ENCODE measurements at regions not wholly inside any gene's neighbourhood (a gene's known extent, or its start where the extent isn't known, plus 50 kb on each side); places are given as distances from the start of the nearest gene placed in this dataset.

DNA sequence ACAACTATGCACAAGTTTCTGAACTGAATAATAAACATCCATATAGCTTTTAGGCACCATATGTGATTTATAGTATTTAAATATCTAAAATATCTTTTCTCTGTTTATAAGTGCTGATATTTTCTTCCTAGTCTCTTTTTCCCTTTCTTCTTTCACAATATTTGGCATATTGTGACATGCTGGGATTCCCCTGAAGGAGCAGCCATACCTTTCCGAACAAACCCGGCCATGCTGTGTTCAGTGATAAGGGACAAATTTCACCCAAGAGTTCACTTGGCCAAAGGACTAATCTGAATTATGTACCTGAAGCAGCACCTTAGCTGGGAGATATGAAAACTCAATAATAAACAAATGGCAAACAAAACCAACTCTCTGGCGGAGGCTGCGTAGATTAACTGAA lies 250.8 kb downstream of the RDH14 start:
- no peak for DNase-seq
- ChIA-PET CTCF (no interaction called here), POLR2A (no interaction called here)
- Mint-ChIP-seq H3K4me1 (no peaks in the 10 kb centered on the region), H3K9me3 (peaks cover 0 to 16% (median 4%) of the 10 kb centered on the region in 11 donors), H3K27me3 (peaks cover 0 to 22% (median 13%) of the 10 kb centered on the region in 5 donors), H3K4me3 (no peak overlapping the region), H3K36me3 (peaks cover 0 to 3% (median 0%) of the 10 kb centered on the region in 5 donors), H3K27ac (no peak overlapping the region)
- H3K4me1 ChIP-seq (ENCODE audit: control insufficient read depth in 2 of 2, insufficient read depth in 2 of 2, low read length in 2 of 2) = no peaks in the 10 kb centered on the region
- intact Hi-C loops (cut with micrococcal nuclease) = no loop called here
- no peaks in the 10 kb centered on the region for H3K36me3 ChIP-seq (ENCODE audit: control insufficient read depth in 2 of 3, insufficient read depth in 3 of 3, low read length in 3 of 3)
- H3K27ac ChIP-seq (ENCODE audit: low read depth, low read length) = no peak overlapping the region
- no peaks in the 10 kb centered on the region for H3K9me3 ChIP-seq (ENCODE audit: control insufficient read depth in 2 of 3, low read length in 3 of 3)
- no peaks in the 10 kb centered on the region for H3K27me3 ChIP-seq (ENCODE audit: control insufficient read depth in 2 of 2, insufficient read depth in 2 of 2, low read length in 2 of 2)
- no peak for ATAC-seq
- no peak overlapping the region for H3K4me3 ChIP-seq (ENCODE audit: low read length)

DNA sequence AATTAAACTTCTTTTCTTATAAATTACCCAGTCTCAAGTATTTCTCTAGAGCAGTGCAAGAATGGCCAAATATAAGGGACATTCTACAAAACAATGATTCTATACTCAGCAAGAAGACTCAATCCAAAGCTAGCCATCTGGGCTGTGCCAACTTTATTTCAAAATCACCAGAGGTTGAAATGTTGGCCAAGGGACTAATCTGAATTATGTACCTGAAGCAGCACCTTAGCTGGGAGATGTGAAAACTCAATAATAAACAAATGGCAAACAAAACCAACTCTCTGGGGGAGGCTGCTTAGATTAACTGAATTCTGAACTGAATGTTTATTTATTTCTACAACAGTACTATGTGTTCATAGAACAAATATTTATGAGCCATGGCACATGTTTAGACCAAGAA lies 251.3 kb downstream of the RDH14 start:
- H3K4me1 ChIP-seq (ENCODE audit: control insufficient read depth in 2 of 2, insufficient read depth in 2 of 2, low read length in 2 of 2) = no peaks in the 10 kb centered on the region
- CTCF ChIA-PET = no interaction called here
- H3K27ac Mint-ChIP-seq = no peak overlapping the region
- H3K27me3 ChIP-seq (ENCODE audit: control insufficient read depth in 2 of 2, insufficient read depth in 2 of 2, low read length in 2 of 2) = no peaks in the 10 kb centered on the region
- H3K4me3 ChIP-seq (ENCODE audit: low read length) = no peak overlapping the region
- H3K27ac ChIP-seq (ENCODE audit: low read depth, low read length) = no peak overlapping the region
- H3K4me1 Mint-ChIP-seq = no peaks in the 10 kb centered on the region
- POLR2A ChIA-PET = no interaction called here
- H3K4me3 Mint-ChIP-seq = no peak overlapping the region
- H3K27me3 Mint-ChIP-seq = peaks cover 0 to 22% (median 13%) of the 10 kb centered on the region in 5 donors
- no peaks in the 10 kb centered on the region for H3K36me3 ChIP-seq (ENCODE audit: control insufficient read depth in 2 of 3, insufficient read depth in 3 of 3, low read length in 3 of 3)
- peaks cover 0 to 3% (median 0%) of the 10 kb centered on the region in 5 donors for H3K36me3 Mint-ChIP-seq
- H3K9me3 ChIP-seq (ENCODE audit: control insufficient read depth in 2 of 3, low read length in 3 of 3) = no peaks in the 10 kb centered on the region
- intact Hi-C loops (cut with micrococcal nuclease) = no loop called here
- no peak for DNase-seq
- H3K9me3 Mint-ChIP-seq = peaks cover 0 to 16% (median 4%) of the 10 kb centered on the region in 11 donors
- ATAC-seq = no peak

DNA sequence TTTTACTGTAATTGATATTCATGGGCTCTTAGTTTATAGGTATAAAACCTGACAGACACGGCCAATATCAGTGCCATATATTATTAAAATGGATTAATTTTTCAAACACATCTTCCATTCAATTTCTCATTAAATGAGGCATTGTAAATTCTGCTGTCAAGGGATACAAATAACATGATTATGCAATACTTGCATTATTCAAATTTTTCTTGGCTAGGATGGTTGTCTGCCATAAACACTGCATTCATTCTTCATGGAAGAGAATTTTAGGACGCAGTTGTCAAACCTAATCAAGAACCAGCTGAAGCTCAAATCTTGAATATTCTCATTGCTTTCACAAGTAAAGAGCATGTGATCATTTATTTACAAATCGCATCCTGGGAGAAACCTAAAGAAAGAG lies 255.6 kb downstream of the RDH14 start:
- Histone ChIP-seq H3K4me1 (ENCODE audit: control insufficient read depth in 2 of 2, insufficient read depth in 2 of 2, low read length in 2 of 2) (no peaks in the 10 kb centered on the region), H3K4me3 (ENCODE audit: low read length) (no peak overlapping the region), H3K36me3 (ENCODE audit: control insufficient read depth in 2 of 3, insufficient read depth in 3 of 3, low read length in 3 of 3) (no peaks in the 10 kb centered on the region), H3K27ac (ENCODE audit: low read depth, low read length) (no peak overlapping the region), H3K27me3 (ENCODE audit: control insufficient read depth in 2 of 2, insufficient read depth in 2 of 2, low read length in 2 of 2) (no peaks in the 10 kb centered on the region), H3K9me3 (ENCODE audit: control insufficient read depth in 2 of 3, low read length in 3 of 3) (no peaks in the 10 kb centered on the region)
- Mint-ChIP-seq H3K4me1 (no peaks in the 10 kb centered on the region), H3K4me3 (no peak overlapping the region), H3K27ac (no peak overlapping the region), H3K9me3 (peaks cover 0 to 5% (median 0%) of the 10 kb centered on the region in 11 donors), H3K36me3 (no peaks in the 10 kb centered on the region), H3K27me3 (peaks cover 0 to 16% (median 9%) of the 10 kb centered on the region in 5 donors)
- intact Hi-C loops (cut with micrococcal nuclease) = no loop called here
- DNase-seq (no peak), ATAC-seq (no peak)
- CTCF ChIA-PET = no interaction called here
- POLR2A ChIA-PET = no interaction called here

- no peaks in the 10 kb centered on the region for H3K36me3 ChIP-seq (ENCODE audit: control insufficient read depth in 2 of 3, insufficient read depth in 3 of 3, low read length in 3 of 3)
- no peak for ATAC-seq
- Mint-ChIP-seq H3K4me1 (no peaks in the 10 kb centered on the region), H3K9me3 (peaks cover 0 to 5% (median 0%) of the 10 kb centered on the region in 11 donors), H3K4me3 (no peak overlapping the region), H3K27me3 (peaks cover 0 to 10% (median 5%) of the 10 kb centered on the region in 5 donors), H3K36me3 (no peaks in the 10 kb centered on the region), H3K27ac (no peak overlapping the region)
- H3K27ac ChIP-seq (ENCODE audit: low read depth, low read length) = no peak overlapping the region
- DNase-seq = no peak
- H3K4me3 ChIP-seq (ENCODE audit: low read length) = no peak overlapping the region
- ChIA-PET POLR2A (no interaction called here), CTCF (no interaction called here)
- no peaks in the 10 kb centered on the region for H3K4me1 ChIP-seq (ENCODE audit: control insufficient read depth in 2 of 2, insufficient read depth in 2 of 2, low read length in 2 of 2)
- H3K27me3 ChIP-seq (ENCODE audit: control insufficient read depth in 2 of 2, insufficient read depth in 2 of 2, low read length in 2 of 2) = no peaks in the 10 kb centered on the region
- no peaks in the 10 kb centered on the region for H3K9me3 ChIP-seq (ENCODE audit: control insufficient read depth in 2 of 3, low read length in 3 of 3)
- intact Hi-C loops (cut with micrococcal nuclease) = no loop called here
Measured at GRCh38 chr2:18301421-18302139, 258.9 kb downstream of the RDH14 start.

- Mint-ChIP-seq H3K4me1 (no peaks in the 10 kb centered on the region), H3K27ac (no peak overlapping the region), H3K36me3 (no peaks in the 10 kb centered on the region), H3K4me3 (no peak overlapping the region), H3K27me3 (peaks cover 0 to 5% (median 4%) of the 10 kb centered on the region in 5 donors), H3K9me3 (peaks cover 0 to 2% (median 0%) of the 10 kb centered on the region in 11 donors)
- ATAC-seq = no peak
- Histone ChIP-seq H3K4me1 (ENCODE audit: control insufficient read depth in 2 of 2, insufficient read depth in 2 of 2, low read length in 2 of 2) (no peaks in the 10 kb centered on the region), H3K9me3 (ENCODE audit: control insufficient read depth in 2 of 3, low read length in 3 of 3) (no peaks in the 10 kb centered on the region), H3K4me3 (ENCODE audit: low read length) (no peak overlapping the region), H3K27ac (ENCODE audit: low read depth, low read length) (no peak overlapping the region), H3K27me3 (ENCODE audit: control insufficient read depth in 2 of 2, insufficient read depth in 2 of 2, low read length in 2 of 2) (no peaks in the 10 kb centered on the region), H3K36me3 (ENCODE audit: control insufficient read depth in 2 of 3, insufficient read depth in 3 of 3, low read length in 3 of 3) (no peaks in the 10 kb centered on the region)
- intact Hi-C loops (cut with micrococcal nuclease) = no loop called here
- ChIA-PET CTCF (no interaction called here), POLR2A (no interaction called here)
- no peak for DNase-seq
Measured at GRCh38 chr2:18299423-18300212, 260.8 kb downstream of the RDH14 start.

- intact Hi-C loops (cut with micrococcal nuclease) = no loop called here
- no peaks in the 10 kb centered on the region for H3K36me3 Mint-ChIP-seq
- Histone ChIP-seq H3K27me3 (ENCODE audit: control insufficient read depth in 2 of 2, insufficient read depth in 2 of 2, low read length in 2 of 2) (no peaks in the 10 kb centered on the region), H3K27ac (ENCODE audit: low read depth, low read length) (no peak overlapping the region), H3K9me3 (ENCODE audit: control insufficient read depth in 2 of 3, low read length in 3 of 3) (no peaks in the 10 kb centered on the region), H3K4me1 (ENCODE audit: control insufficient read depth in 2 of 2, insufficient read depth in 2 of 2, low read length in 2 of 2) (no peaks in the 10 kb centered on the region), H3K36me3 (ENCODE audit: control insufficient read depth in 2 of 3, insufficient read depth in 3 of 3, low read length in 3 of 3) (no peaks in the 10 kb centered on the region), H3K4me3 (ENCODE audit: low read length) (no peak overlapping the region)
- ChIA-PET POLR2A (no interaction called here), CTCF (interaction anchor here (0.5 kb wide), 1 partner anchor 1401 kb away, joined by 3 read pairs; no protein-coding TSS in a partner anchor)
- H3K27me3 Mint-ChIP-seq = no peaks in the 10 kb centered on the region
- no peaks in the 10 kb centered on the region for H3K4me1 Mint-ChIP-seq
- DNase-seq (no peak), ATAC-seq (no peak)
- no peak overlapping the region for H3K27ac Mint-ChIP-seq
- no peak overlapping the region for H3K4me3 Mint-ChIP-seq
- H3K9me3 Mint-ChIP-seq = peaks cover 0 to 2% (median 0%) of the 10 kb centered on the region in 11 donors
Measured at GRCh38 chr2:18297534-18298058, 262.9 kb downstream of the RDH14 start.
